ENCODE measurements at regions not wholly inside any gene's neighbourhood (a gene's known extent, or its start where the extent isn't known, plus 50 kb on each side); places are given as distances from the start of the nearest gene placed in this dataset.

GRCh38 chr12:93135286-93136239, 206.5 kb upstream of the EEA1 start:
- no peaks in the 10 kb centered on the region for H3K36me3 ChIP-seq (ENCODE audit: insufficient read depth, low read length)
- no peaks in the 10 kb centered on the region for H3K79me2 ChIP-seq (replicated peaks; ENCODE audit: insufficient read depth, low read length)
- TF ChIP-seq, protein P1, sequence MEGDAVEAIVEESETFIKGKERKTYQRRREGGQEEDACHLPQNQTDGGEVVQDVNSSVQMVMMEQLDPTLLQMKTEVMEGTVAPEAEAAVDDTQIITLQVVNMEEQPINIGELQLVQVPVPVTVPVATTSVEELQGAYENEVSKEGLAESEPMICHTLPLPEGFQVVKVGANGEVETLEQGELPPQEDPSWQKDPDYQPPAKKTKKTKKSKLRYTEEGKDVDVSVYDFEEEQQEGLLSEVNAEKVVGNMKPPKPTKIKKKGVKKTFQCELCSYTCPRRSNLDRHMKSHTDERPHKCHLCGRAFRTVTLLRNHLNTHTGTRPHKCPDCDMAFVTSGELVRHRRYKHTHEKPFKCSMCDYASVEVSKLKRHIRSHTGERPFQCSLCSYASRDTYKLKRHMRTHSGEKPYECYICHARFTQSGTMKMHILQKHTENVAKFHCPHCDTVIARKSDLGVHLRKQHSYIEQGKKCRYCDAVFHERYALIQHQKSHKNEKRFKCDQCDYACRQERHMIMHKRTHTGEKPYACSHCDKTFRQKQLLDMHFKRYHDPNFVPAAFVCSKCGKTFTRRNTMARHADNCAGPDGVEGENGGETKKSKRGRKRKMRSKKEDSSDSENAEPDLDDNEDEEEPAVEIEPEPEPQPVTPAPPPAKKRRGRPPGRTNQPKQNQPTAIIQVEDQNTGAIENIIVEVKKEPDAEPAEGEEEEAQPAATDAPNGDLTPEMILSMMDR (IDR thresholded peaks at IDR 0.05; ENCODE audit: poor library complexity, severe bottlenecking), result no peak
- TF ChIP-seq SMC3 (conservative IDR thresholded peaks at IDR 0.05; ENCODE audit: poor library complexity), result no peak
- no peak for TF ChIP-seq MXI1 (conservative IDR thresholded peaks at IDR 0.05; ENCODE audit: poor library complexity, severe bottlenecking)
- TF ChIP-seq EP300 (conservative IDR thresholded peaks at IDR 0.05; ENCODE audit: poor library complexity, severe bottlenecking), result no peak
- TF ChIP-seq POLR2AphosphoS5 (IDR thresholded peaks at IDR 0.05), result no peak
- TF ChIP-seq RAD21 (conservative IDR thresholded peaks at IDR 0.05), result no peak
- TF ChIP-seq EZH2 (IDR thresholded peaks at IDR 0.05; ENCODE audit: borderline replicate concordance, insufficient read depth, low read length, poor library complexity, severe bottlenecking), result no peak
- TF ChIP-seq, protein P2, sequence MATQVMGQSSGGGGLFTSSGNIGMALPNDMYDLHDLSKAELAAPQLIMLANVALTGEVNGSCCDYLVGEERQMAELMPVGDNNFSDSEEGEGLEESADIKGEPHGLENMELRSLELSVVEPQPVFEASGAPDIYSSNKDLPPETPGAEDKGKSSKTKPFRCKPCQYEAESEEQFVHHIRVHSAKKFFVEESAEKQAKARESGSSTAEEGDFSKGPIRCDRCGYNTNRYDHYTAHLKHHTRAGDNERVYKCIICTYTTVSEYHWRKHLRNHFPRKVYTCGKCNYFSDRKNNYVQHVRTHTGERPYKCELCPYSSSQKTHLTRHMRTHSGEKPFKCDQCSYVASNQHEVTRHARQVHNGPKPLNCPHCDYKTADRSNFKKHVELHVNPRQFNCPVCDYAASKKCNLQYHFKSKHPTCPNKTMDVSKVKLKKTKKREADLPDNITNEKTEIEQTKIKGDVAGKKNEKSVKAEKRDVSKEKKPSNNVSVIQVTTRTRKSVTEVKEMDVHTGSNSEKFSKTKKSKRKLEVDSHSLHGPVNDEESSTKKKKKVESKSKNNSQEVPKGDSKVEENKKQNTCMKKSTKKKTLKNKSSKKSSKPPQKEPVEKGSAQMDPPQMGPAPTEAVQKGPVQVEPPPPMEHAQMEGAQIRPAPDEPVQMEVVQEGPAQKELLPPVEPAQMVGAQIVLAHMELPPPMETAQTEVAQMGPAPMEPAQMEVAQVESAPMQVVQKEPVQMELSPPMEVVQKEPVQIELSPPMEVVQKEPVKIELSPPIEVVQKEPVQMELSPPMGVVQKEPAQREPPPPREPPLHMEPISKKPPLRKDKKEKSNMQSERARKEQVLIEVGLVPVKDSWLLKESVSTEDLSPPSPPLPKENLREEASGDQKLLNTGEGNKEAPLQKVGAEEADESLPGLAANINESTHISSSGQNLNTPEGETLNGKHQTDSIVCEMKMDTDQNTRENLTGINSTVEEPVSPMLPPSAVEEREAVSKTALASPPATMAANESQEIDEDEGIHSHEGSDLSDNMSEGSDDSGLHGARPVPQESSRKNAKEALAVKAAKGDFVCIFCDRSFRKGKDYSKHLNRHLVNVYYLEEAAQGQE (IDR thresholded peaks at IDR 0.05; ENCODE audit: borderline replicate concordance), result no peak
- H3K4me2 ChIP-seq (ENCODE audit: low read length), result no peak overlapping the region
- H2AFZ ChIP-seq (ENCODE audit: low read depth, low read length), result no peak overlapping the region
- H4K20me1 ChIP-seq (ENCODE audit: insufficient read depth), result no peaks in the 10 kb centered on the region
- no peak overlapping the region for H3K27ac ChIP-seq (ENCODE audit: low read length)
- no peaks in the 10 kb centered on the region for H3F3A ChIP-seq (ENCODE audit: insufficient read depth, low read length, poor library complexity, severe bottlenecking)
- H3K9ac ChIP-seq (ENCODE audit: low read length), result no peak overlapping the region
- no peak overlapping the region for H3K4me3 ChIP-seq (ENCODE audit: low read length)
- no peaks in the 10 kb centered on the region for H3K27me3 ChIP-seq (ENCODE audit: insufficient read depth, low read depth, low read length)
- no peaks in the 10 kb centered on the region for H3K9me3 ChIP-seq (ENCODE audit: low read length)
- H3K9me2 ChIP-seq (ENCODE audit: insufficient read depth, low read length), result no peaks in the 10 kb centered on the region

- TF ChIP-seq EZH2 (IDR thresholded peaks at IDR 0.05; ENCODE audit: borderline replicate concordance, insufficient read depth, low read length, poor library complexity, severe bottlenecking) (no peak), TAF1 (IDR thresholded peaks at IDR 0.05; ENCODE audit: low read depth) (no peak), EP300 (conservative IDR thresholded peaks at IDR 0.05; ENCODE audit: poor library complexity, severe bottlenecking) (no peak), RAD21 (conservative IDR thresholded peaks at IDR 0.05) (no peak), SMC3 (conservative IDR thresholded peaks at IDR 0.05; ENCODE audit: poor library complexity) (no peak), MXI1 (conservative IDR thresholded peaks at IDR 0.05; ENCODE audit: poor library complexity, severe bottlenecking) (no peak)
- TF ChIP-seq, protein P1 (IDR thresholded peaks at IDR 0.05; ENCODE audit: poor library complexity, severe bottlenecking), result no peak
- H3F3A ChIP-seq (ENCODE audit: insufficient read depth, low read length, poor library complexity, severe bottlenecking), result no peaks in the 10 kb centered on the region
- H2AFZ ChIP-seq (ENCODE audit: low read depth, low read length), result no peak overlapping the region
- no peaks in the 10 kb centered on the region for H3K9me3 ChIP-seq (ENCODE audit: low read length)
- no peak overlapping the region for H3K4me2 ChIP-seq (ENCODE audit: low read length)
- H3K27ac ChIP-seq (ENCODE audit: low read length), result no peak overlapping the region
- H3K36me3 ChIP-seq (ENCODE audit: insufficient read depth, low read length), result no peaks in the 10 kb centered on the region
- no peak overlapping the region for H3K4me3 ChIP-seq (ENCODE audit: low read length)
- H3K9me2 ChIP-seq (ENCODE audit: insufficient read depth, low read length), result no peaks in the 10 kb centered on the region
- H3K9ac ChIP-seq (ENCODE audit: low read length), result no peak overlapping the region
- H3K79me2 ChIP-seq (replicated peaks; ENCODE audit: insufficient read depth, low read length), result no peaks in the 10 kb centered on the region
- no peaks in the 10 kb centered on the region for H3K27me3 ChIP-seq (ENCODE audit: insufficient read depth, low read depth, low read length)
- H4K20me1 ChIP-seq (ENCODE audit: insufficient read depth), result no peaks in the 10 kb centered on the region
These were observed 207.4 kb upstream of the EEA1 start for GRCh38 chr12:93136253-93137055.

Measured in neural cell (in vitro differentiated cells).